Lower leg skin (tissue), 4 donors: ENCODE measurements at regions not wholly inside any gene's neighbourhood (a gene's known extent, or its start where the extent isn't known, plus 50 kb on each side); places are given as distances from the start of the nearest gene placed in this dataset.

Source experiments
- DNase-seq, 2 donors: peaks; one replicate each; pipeline ENCODE4 v3.0.0-alpha.2; 2019; ENCODE audit warnings: low spot score in 2 of 2
- H3K4me3 ChIP-seq: fragments of 200-600 bp; sonication (generic); 2 replicates; pipeline ENCODE4 v1.5.1; 2017; ENCODE audit warnings: mild to moderate bottlenecking, low read depth; ENCODE audit not compliant: poor library complexity, severe bottlenecking
- CTCF ChIP-seq, 3 donors: fragments of 450-650 bp; IDR thresholded peaks; one replicate each; pipeline ENCODE4 v1.5.1; 2016; ENCODE audit warnings: antibody characterized with exemption in 3 of 3, mild to moderate bottlenecking in 3 of 3, moderate library complexity in 2 of 3
- POLR2A ChIP-seq, 2 donors: fragments of 450-650 bp; IDR thresholded peaks; one replicate each; pipeline ENCODE4 v1.6.1; 2016 to 2017; ENCODE audit warnings: antibody characterized with exemption in 2 of 2, mild to moderate bottlenecking in 1 of 2, moderate library complexity in 1 of 2
- WGBS, 2 donors: methylation state at CpG; one replicate each; pipeline ENCODE4 v1.1.5; 2018; 5-methylcytosine and 5-hydroxymethylcytosine counted together
- intact Hi-C: fragments of 100-400 bp; cut with DNase I; formaldehyde crosslinking; loops from one replicate; pipeline ENCODE4 v1.15.0; 2023; ENCODE audit warnings: low total_unique reads

GRCh38 chr13:108115738-108116137 lies 99.6 kb downstream of the LIG4 start:
- 62 to 69% methylated on average over 1 of the region's 1 CpG for WGBS, 2 donors
- H3K4me3 ChIP-seq, result no peak overlapping the region
- no peak for TF ChIP-seq CTCF (IDR thresholded peaks at IDR 0.05)
- no peak for TF ChIP-seq POLR2A (IDR thresholded peaks at IDR 0.05)
- intact Hi-C loops, result no loop called here
- no peak for DNase-seq

- no peak for DNase-seq
- WGBS, 2 donors, result 31 to 52% methylated on average over 4 of the region's 4 CpGs
- TF ChIP-seq CTCF (IDR thresholded peaks at IDR 0.05) (no peak), POLR2A (IDR thresholded peaks at IDR 0.05) (no peak)
- H3K4me3 ChIP-seq, result no peak overlapping the region
- intact Hi-C loops, result no loop called here
These were observed 101.9 kb downstream of the LIG4 start for GRCh38 chr13:108113407-108113806.

GRCh38 chr13:108104736-108105135 lies 110.6 kb downstream of the LIG4 start:
- H3K4me3 ChIP-seq, result no peak overlapping the region
- intact Hi-C loops, result no loop called here
- DNase-seq, result no peak
- WGBS, 2 donors, result 37 to 48% methylated on average over 2 of the region's 2 CpGs
- TF ChIP-seq POLR2A (IDR thresholded peaks at IDR 0.05), result no peak
- TF ChIP-seq CTCF (IDR thresholded peaks at IDR 0.05), result no peak

GRCh38 chr13:108102771-108103170 lies 112.6 kb downstream of the LIG4 start:
- 62 to 70% methylated on average over 6 of the region's 6 CpGs for WGBS, 2 donors
- H3K4me3 ChIP-seq, result no peak overlapping the region
- DNase-seq, result no peak
- intact Hi-C loops, result no loop called here
- TF ChIP-seq POLR2A (IDR thresholded peaks at IDR 0.05) (no peak), CTCF (IDR thresholded peaks at IDR 0.05) (no peak)

- intact Hi-C loops, result no loop called here
- no peak overlapping the region for H3K4me3 ChIP-seq
- DNase-seq, result no peak
- no peak for TF ChIP-seq CTCF (IDR thresholded peaks at IDR 0.05)
- WGBS, 2 donors, result 58 to 65% methylated on average over 5 of the region's 5 CpGs
These were observed 118.9 kb downstream of the LIG4 start for GRCh38 chr13:108096301-108096915.

- intact Hi-C loops, result no loop called here
- no peak for DNase-seq
- TF ChIP-seq POLR2A (IDR thresholded peaks at IDR 0.05) (no peak), CTCF (IDR thresholded peaks at IDR 0.05) (no peak)
- 66 to 69% methylated on average over 2 of the region's 2 CpGs for WGBS, 2 donors
- no peak overlapping the region for H3K4me3 ChIP-seq
These were observed 120.3 kb downstream of the LIG4 start for GRCh38 chr13:108095036-108095435.
